NCI-H345 (cell line): ENCODE measurements at regions not wholly inside any gene's neighbourhood (a gene's known extent, or its start where the extent isn't known, plus 50 kb on each side); places are given as distances from the start of the nearest gene placed in this dataset.
A peak's percentile ranks its signal among the peaks of the same experiment; 100 is the strongest.

ENCODE experiments used
- DNase-seq: peaks from one replicate; lab custom pipeline; 2025; lab: John Stamatoyannopoulos, UW

- DNase-seq = no peak
Observed at GRCh38 chr1:82491301-82492048, 690.7 kb downstream of the ADGRL2 start.

- DNase-seq = peak; percentile 20
Observed at GRCh38 chr1:82487778-82488177, 687.0 kb downstream of the ADGRL2 start.

- no peak for DNase-seq
Observed at GRCh38 chr1:82486969-82487368, 686.2 kb downstream of the ADGRL2 start.

GRCh38 chr1:82486468-82486867 lies 685.7 kb downstream of the ADGRL2 start:
- no peak for DNase-seq

GRCh38 chr1:82485591-82486369 lies 685.0 kb downstream of the ADGRL2 start:
- peak; percentile 46 for DNase-seq

- DNase-seq = no peak
Observed at GRCh38 chr1:82483146-82483545, 682.4 kb downstream of the ADGRL2 start.

- DNase-seq = no peak
Observed at GRCh38 chr1:82478916-82479315, 678.2 kb downstream of the ADGRL2 start.

GRCh38 chr1:82472489-82473131 lies 671.9 kb downstream of the ADGRL2 start:
- no peak for DNase-seq

GRCh38 chr1:82466891-82467290 lies 666.2 kb downstream of the ADGRL2 start:
- no peak for DNase-seq

- DNase-seq = no peak
Observed at GRCh38 chr1:82466416-82466815, 665.7 kb downstream of the ADGRL2 start.

- no peak for DNase-seq
Observed at GRCh38 chr1:82465024-82465423, 664.3 kb downstream of the ADGRL2 start.

GRCh38 chr1:82464362-82465001 lies 663.7 kb downstream of the ADGRL2 start:
- peak; percentile 53 for DNase-seq

GRCh38 chr1:82463951-82464350 lies 663.2 kb downstream of the ADGRL2 start:
- DNase-seq = no peak

- DNase-seq = no peak
Observed at GRCh38 chr1:82462366-82462765, 661.6 kb downstream of the ADGRL2 start.

GRCh38 chr1:82455342-82455741 lies 654.6 kb downstream of the ADGRL2 start:
- DNase-seq = no peak

- DNase-seq = no peak
Observed at GRCh38 chr1:82454431-82454830, 653.7 kb downstream of the ADGRL2 start.

- DNase-seq = no peak
Observed at GRCh38 chr1:82453511-82454185, 652.9 kb downstream of the ADGRL2 start.

GRCh38 chr1:82452096-82452495 lies 651.4 kb downstream of the ADGRL2 start:
- DNase-seq = no peak

- no peak for DNase-seq
Observed at GRCh38 chr1:82451191-82451590, 650.5 kb downstream of the ADGRL2 start.

- no peak for DNase-seq
Observed at GRCh38 chr1:82449506-82450057, 648.8 kb downstream of the ADGRL2 start.

GRCh38 chr1:82446955-82447354 lies 646.2 kb downstream of the ADGRL2 start:
- no peak for DNase-seq

- no peak for DNase-seq
Observed at GRCh38 chr1:82446236-82446635, 645.5 kb downstream of the ADGRL2 start.
